SK-N-SH treated with all-trans-retinoic acid at 6 μM for 48 hours (cell line): ENCODE measurements at regions not wholly inside any gene's neighbourhood (a gene's known extent, or its start where the extent isn't known, plus 50 kb on each side); places are given as distances from the start of the nearest gene placed in this dataset.

Experiments used
- ATAC-seq: fragments of 200-7000 bp; cut with Tn5 transposase; 3 replicates; pipeline ENCODE4 v1.9.1; 2020; ENCODE audit warnings: mild to moderate bottlenecking, moderate library complexity
- ARNTL ChIP-seq: fragments of 450-650 bp; formaldehyde crosslinking; IDR thresholded peaks from 2 replicates; pipeline ENCODE4 v1.5.0; 2020; ENCODE audit warnings: low read depth, mild to moderate bottlenecking, moderate library complexity, borderline replicate concordance
- BACH2 ChIP-seq: fragments of 250-450 bp; sonication (Bioruptor Pico); IDR thresholded peaks from 2 replicates; pipeline ENCODE4 v1.9.0; 2021; ENCODE audit warnings: mild to moderate bottlenecking, borderline replicate concordance
- CREB5 ChIP-seq: fragments of 250-450 bp; sonication (Bioruptor Pico); IDR thresholded peaks from 2 replicates; pipeline ENCODE4 v1.5.1; 2020; ENCODE audit warnings: low read depth, mild to moderate bottlenecking, moderate library complexity
- CSDC2 ChIP-seq: fragments of 250-450 bp; sonication (Bioruptor Pico); IDR thresholded peaks from 2 replicates; pipeline ENCODE4 v1.5.0; 2020; ENCODE audit warnings: mild to moderate bottlenecking, moderate library complexity
- CSRNP3 ChIP-seq: fragments of 250-450 bp; sonication (Bioruptor Pico); IDR thresholded peaks from 2 replicates; pipeline ENCODE4 v1.5.1; 2021; ENCODE audit warnings: mild to moderate bottlenecking, moderate library complexity
- ESRRG ChIP-seq: fragments of 250-450 bp; sonication (Bioruptor Pico); IDR thresholded peaks from 2 replicates; pipeline ENCODE4 v1.6.1; 2021; ENCODE audit warnings: mild to moderate bottlenecking
- ISL1 ChIP-seq: fragments of 250-450 bp; sonication (Bioruptor Pico); IDR thresholded peaks from 2 replicates; pipeline ENCODE4 v2.1.2; 2022; ENCODE audit warnings: mild to moderate bottlenecking, moderate library complexity
- OSR1 ChIP-seq: fragments of 250-450 bp; sonication (Bioruptor Pico); IDR thresholded peaks from 2 replicates; pipeline ENCODE4 v1.8.0; 2022; ENCODE audit warnings: moderate library complexity, mild to moderate bottlenecking, inconsistent platforms
- PATZ1 ChIP-seq: fragments of 250-450 bp; sonication (Bioruptor Pico); IDR thresholded peaks from 2 replicates; pipeline ENCODE4 v1.8.0; 2020; ENCODE audit warnings: mild to moderate bottlenecking, moderate library complexity, borderline replicate concordance
- PPARA ChIP-seq: fragments of 250-450 bp; sonication (Bioruptor Pico); IDR thresholded peaks from 2 replicates; pipeline ENCODE4 v1.5.0; 2020; ENCODE audit warnings: mild to moderate bottlenecking, borderline replicate concordance
- SNAI2 ChIP-seq: fragments of 250-450 bp; sonication (Bioruptor Pico); IDR thresholded peaks from 2 replicates; pipeline ENCODE4 v1.5.0; 2020; ENCODE audit warnings: mild to moderate bottlenecking, moderate library complexity
- TCF4 ChIP-seq: fragments of 250-450 bp; sonication (Bioruptor Pico); IDR thresholded peaks from 2 replicates; pipeline ENCODE4 v1.8.0; 2021; ENCODE audit warnings: mild to moderate bottlenecking, moderate library complexity, borderline replicate concordance
- ZC3H10 ChIP-seq: fragments of 250-450 bp; sonication (Bioruptor Pico); IDR thresholded peaks from 2 replicates; pipeline ENCODE4 v1.5.1; 2021; ENCODE audit warnings: mild to moderate bottlenecking, moderate library complexity
- ZFP3 ChIP-seq: fragments of 250-450 bp; sonication (Bioruptor Pico); IDR thresholded peaks from 2 replicates; pipeline ENCODE4 v1.5.0; 2020; ENCODE audit warnings: mild to moderate bottlenecking, moderate library complexity
- ZFP30 ChIP-seq: fragments of 450-650 bp; formaldehyde crosslinking; IDR thresholded peaks from 2 replicates; pipeline ENCODE4 v1.5.0; 2022; ENCODE audit warnings: mild to moderate bottlenecking, moderate library complexity
- ZNF565 ChIP-seq: fragments of 450-650 bp; formaldehyde crosslinking; conservative IDR thresholded peaks from 2 replicates; pipeline ENCODE4 v1.5.0; 2020; ENCODE audit warnings: low read depth, mild to moderate bottlenecking, moderate library complexity
- ZNF70 ChIP-seq: fragments of 450-650 bp; formaldehyde crosslinking; IDR thresholded peaks from 2 replicates; pipeline ENCODE4 v1.5.0; 2020; ENCODE audit warnings: mild to moderate bottlenecking, moderate library complexity
- ZNF8 ChIP-seq: fragments of 450-650 bp; formaldehyde crosslinking; IDR thresholded peaks from 2 replicates; pipeline ENCODE4 v1.5.0; 2020; ENCODE audit warnings: mild to moderate bottlenecking, moderate library complexity

- TF ChIP-seq PPARA (CRISPR knock-in tag) (no peak), ZNF565 (CRISPR knock-in tag) (no peak), ZNF8 (CRISPR knock-in tag) (no peak), ZNF70 (no peak), TCF4 (CRISPR knock-in tag) (no peak), CSRNP3 (no peak), ESRRG (CRISPR knock-in tag) (no peak), BACH2 (CRISPR knock-in tag) (no peak), SNAI2 (CRISPR knock-in tag) (no peak), ZFP3 (no peak), ZC3H10 (CRISPR knock-in tag) (no peak), CREB5 (CRISPR knock-in tag) (no peak), PATZ1 (CRISPR knock-in tag) (no peak), ARNTL (CRISPR knock-in tag) (no peak), OSR1 (no peak), CSDC2 (CRISPR knock-in tag) (no peak)
- ATAC-seq = no peak
Measured at GRCh38 chr4:38463268-38463958, 200.6 kb upstream of the KLF3 start.

- no peak for ATAC-seq
- TF ChIP-seq SNAI2 (CRISPR knock-in tag) (no peak), CSRNP3 (no peak), ZNF565 (CRISPR knock-in tag) (no peak), PATZ1 (CRISPR knock-in tag) (no peak), PPARA (CRISPR knock-in tag) (no peak)
Measured at GRCh38 chr4:38464328-38464727, 199.7 kb upstream of the KLF3 start.

GRCh38 chr4:38466401-38466800 lies 197.6 kb upstream of the KLF3 start:
- ATAC-seq = no peak
- no peak for TF ChIP-seq ISL1 (CRISPR knock-in tag)
- TF ChIP-seq PPARA (CRISPR knock-in tag) = no peak
- TF ChIP-seq PATZ1 (CRISPR knock-in tag) = no peak
- TF ChIP-seq ZFP3 = no peak
- TF ChIP-seq ESRRG (CRISPR knock-in tag) = no peak
- TF ChIP-seq ARNTL (CRISPR knock-in tag) = no peak
- TF ChIP-seq CSRNP3 = no peak
- TF ChIP-seq TCF4 (CRISPR knock-in tag) = no peak
- TF ChIP-seq ZC3H10 (CRISPR knock-in tag) = no peak
- TF ChIP-seq ZFP30 = no peak
- TF ChIP-seq CREB5 (CRISPR knock-in tag) = no peak
- TF ChIP-seq ZNF565 (CRISPR knock-in tag) = no peak
- no peak for TF ChIP-seq OSR1
- TF ChIP-seq SNAI2 (CRISPR knock-in tag) = no peak
